ENCODE measurements at regions not wholly inside any gene's neighbourhood (a gene's known extent, or its start where the extent isn't known, plus 50 kb on each side); places are given as distances from the start of the nearest gene placed in this dataset.

- H3K27ac ChIP-seq (ENCODE audit: low read depth, low read length, poor library complexity, severe bottlenecking), result no peak overlapping the region
- no TSS peak for BruUV-seq (replicated peaks)
- TF ChIP-seq CTCF (conservative IDR thresholded peaks at IDR 0.05; ENCODE audit: low read depth, low read length), result no peak
- TF ChIP-seq EZH2 (IDR thresholded peaks at IDR 0.05; ENCODE audit: borderline replicate concordance, low read depth, low read length, poor library complexity, severe bottlenecking), result no peak
- POLR2A ChIA-PET (ENCODE audit: low non-redundant PET), result no interaction called here
- no peaks in the 10 kb centered on the region for H3K9me3 ChIP-seq (ENCODE audit: low read depth, low read length, poor library complexity, severe bottlenecking)
- intact Hi-C loops (cut with micrococcal nuclease; ENCODE audit: unreplicated experiment), result no loop called here
- peaks cover 29% of the 10 kb centered on the region for H3K27me3 ChIP-seq (replicated peaks; ENCODE audit: insufficient read depth, low read depth, low read length, poor library complexity)
- H3K4me1 ChIP-seq (ENCODE audit: insufficient read depth, low read length, poor library complexity, severe bottlenecking), result no peaks in the 10 kb centered on the region
- DNase-seq (ENCODE audit: low spot score), result no peak
- no peaks in the 10 kb centered on the region for H3K36me3 ChIP-seq (ENCODE audit: insufficient read depth, low read length, poor library complexity, severe bottlenecking)
- CTCF ChIA-PET, result no interaction called here
- no peak overlapping the region for H3K4me3 ChIP-seq (ENCODE audit: low read depth, low read length, poor library complexity, severe bottlenecking)
Measured at GRCh38 chr7:155984609-155985405, 172.5 kb upstream of the SHH start.

- Histone ChIP-seq H3K27ac (ENCODE audit: low read depth, low read length, poor library complexity, severe bottlenecking) (no peak overlapping the region), H3K27me3 (replicated peaks; ENCODE audit: insufficient read depth, low read depth, low read length, poor library complexity) (peaks cover 36% of the 10 kb centered on the region), H3K36me3 (ENCODE audit: insufficient read depth, low read length, poor library complexity, severe bottlenecking) (no peaks in the 10 kb centered on the region), H3K9me3 (ENCODE audit: low read depth, low read length, poor library complexity, severe bottlenecking) (no peaks in the 10 kb centered on the region), H3K4me1 (ENCODE audit: insufficient read depth, low read length, poor library complexity, severe bottlenecking) (no peaks in the 10 kb centered on the region), H3K4me3 (ENCODE audit: low read depth, low read length, poor library complexity, severe bottlenecking) (no peak overlapping the region)
- BruUV-seq (replicated peaks), result no TSS peak
- intact Hi-C loops (cut with micrococcal nuclease; ENCODE audit: unreplicated experiment), result no loop called here
- CTCF ChIA-PET, result no interaction called here
- POLR2A ChIA-PET (ENCODE audit: low non-redundant PET), result no interaction called here
- no peak for TF ChIP-seq CTCF (conservative IDR thresholded peaks at IDR 0.05; ENCODE audit: low read depth, low read length)
- no peak for TF ChIP-seq EZH2 (IDR thresholded peaks at IDR 0.05; ENCODE audit: borderline replicate concordance, low read depth, low read length, poor library complexity, severe bottlenecking)
- DNase-seq (ENCODE audit: low spot score), result no peak
Measured at GRCh38 chr7:155984028-155984580, 171.8 kb upstream of the SHH start.

DNA sequence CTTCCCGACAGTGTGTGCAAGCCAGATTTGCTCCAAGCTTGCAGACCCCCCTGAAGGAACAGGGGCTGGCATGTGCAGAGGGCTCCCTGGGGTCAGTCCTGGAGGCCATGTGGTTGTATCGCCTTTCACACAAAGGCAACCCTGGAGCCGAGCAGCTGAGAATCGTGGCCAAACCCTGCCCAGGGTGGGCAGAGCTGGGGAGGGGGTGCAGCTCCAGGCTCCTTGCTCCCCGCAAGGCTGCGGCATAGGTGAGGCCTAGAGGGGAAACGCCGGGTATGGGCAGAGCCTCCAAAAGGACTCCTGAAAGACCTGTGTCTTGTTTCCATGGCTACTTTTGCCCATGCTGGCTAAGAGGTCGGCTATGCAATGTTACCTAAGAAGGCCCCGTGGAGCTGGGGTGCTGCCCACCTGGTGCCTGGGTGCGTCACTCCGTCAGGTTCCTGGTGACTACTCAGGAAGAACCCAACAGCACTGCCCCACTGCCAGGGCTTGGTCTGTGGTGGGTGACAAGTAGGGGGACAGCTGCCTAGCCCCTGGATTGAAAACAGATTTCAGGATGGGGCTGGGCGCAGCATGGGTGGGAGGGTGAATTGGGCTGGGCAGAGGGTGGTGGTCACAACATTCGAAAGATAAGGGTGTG lies 171.0 kb upstream of the SHH start:
- no peak for DNase-seq (ENCODE audit: low spot score)
- Histone ChIP-seq H3K27me3 (replicated peaks; ENCODE audit: insufficient read depth, low read depth, low read length, poor library complexity) (peaks cover 42% of the 10 kb centered on the region), H3K36me3 (ENCODE audit: insufficient read depth, low read length, poor library complexity, severe bottlenecking) (no peaks in the 10 kb centered on the region), H3K4me3 (ENCODE audit: low read depth, low read length, poor library complexity, severe bottlenecking) (no peak overlapping the region), H3K9me3 (ENCODE audit: low read depth, low read length, poor library complexity, severe bottlenecking) (no peaks in the 10 kb centered on the region), H3K4me1 (ENCODE audit: insufficient read depth, low read length, poor library complexity, severe bottlenecking) (no peaks in the 10 kb centered on the region), H3K27ac (ENCODE audit: low read depth, low read length, poor library complexity, severe bottlenecking) (no peak overlapping the region)
- POLR2A ChIA-PET (ENCODE audit: low non-redundant PET), result no interaction called here
- CTCF ChIA-PET, result no interaction called here
- TF ChIP-seq EZH2 (IDR thresholded peaks at IDR 0.05; ENCODE audit: borderline replicate concordance, low read depth, low read length, poor library complexity, severe bottlenecking), result no peak
- TF ChIP-seq CTCF (conservative IDR thresholded peaks at IDR 0.05; ENCODE audit: low read depth, low read length), result no peak
- BruUV-seq (replicated peaks), result no TSS peak
- intact Hi-C loops (cut with micrococcal nuclease; ENCODE audit: unreplicated experiment), result no loop called here
